ENCODE measurements at regions not wholly inside any gene's neighbourhood (a gene's known extent, or its start where the extent isn't known, plus 50 kb on each side); places are given as distances from the start of the nearest gene placed in this dataset.

DNA sequence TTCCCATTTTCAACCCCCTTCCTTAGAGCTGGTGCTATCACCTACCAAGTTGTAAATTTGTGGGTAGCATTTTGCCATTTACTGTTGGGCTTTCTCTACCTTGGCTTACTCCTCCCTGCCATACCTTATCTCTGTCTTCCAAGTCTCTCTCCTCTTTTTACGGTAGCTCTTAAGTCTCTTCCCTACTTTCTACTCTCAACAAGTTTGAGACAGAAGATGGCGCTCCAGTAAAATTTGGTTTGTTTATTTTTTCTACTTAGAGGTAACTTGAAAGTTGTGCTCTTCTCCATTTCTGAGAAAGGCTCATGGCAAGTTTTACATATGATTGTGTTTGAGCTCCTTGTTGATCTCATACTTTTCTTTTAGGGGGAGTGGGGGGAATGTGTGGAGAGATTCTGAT is 1508.1 kb downstream of the TECRL start:
- DNase-seq (ENCODE audit: low read depth, low spot score), result no peak

DNA sequence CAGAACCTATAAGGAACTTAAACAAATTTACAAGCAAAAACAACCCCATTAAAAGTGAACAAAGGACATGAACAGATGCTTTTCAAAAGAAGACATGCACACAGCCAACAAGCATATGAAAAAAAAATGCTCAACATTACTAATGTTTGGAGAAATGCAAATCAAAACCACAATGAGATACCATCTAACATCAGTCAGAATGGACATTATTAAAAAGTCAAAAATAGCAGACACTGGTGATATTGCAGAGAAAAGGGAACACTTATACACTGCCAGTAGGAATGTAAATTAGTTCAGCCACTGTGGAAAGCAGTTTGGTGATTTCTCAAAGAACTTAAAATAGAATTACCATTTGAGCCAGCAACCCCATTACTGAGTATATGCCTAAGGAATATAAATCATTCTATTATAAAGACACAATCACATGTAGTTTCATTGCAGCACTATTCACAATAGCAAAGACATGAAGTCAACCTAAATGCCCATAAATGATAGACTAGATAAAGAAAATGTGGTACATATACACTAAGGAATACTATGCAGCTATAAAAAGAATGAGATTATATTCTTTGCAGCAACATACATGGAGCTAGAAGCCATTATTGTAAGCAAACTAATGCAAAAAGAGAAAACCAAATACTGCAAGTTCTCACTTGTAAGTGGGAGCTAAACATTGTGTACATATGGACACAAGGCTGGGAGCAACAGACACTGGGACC is 1509.4 kb downstream of the TECRL start:
- DNase-seq (ENCODE audit: low read depth, low spot score), result no peak

DNA sequence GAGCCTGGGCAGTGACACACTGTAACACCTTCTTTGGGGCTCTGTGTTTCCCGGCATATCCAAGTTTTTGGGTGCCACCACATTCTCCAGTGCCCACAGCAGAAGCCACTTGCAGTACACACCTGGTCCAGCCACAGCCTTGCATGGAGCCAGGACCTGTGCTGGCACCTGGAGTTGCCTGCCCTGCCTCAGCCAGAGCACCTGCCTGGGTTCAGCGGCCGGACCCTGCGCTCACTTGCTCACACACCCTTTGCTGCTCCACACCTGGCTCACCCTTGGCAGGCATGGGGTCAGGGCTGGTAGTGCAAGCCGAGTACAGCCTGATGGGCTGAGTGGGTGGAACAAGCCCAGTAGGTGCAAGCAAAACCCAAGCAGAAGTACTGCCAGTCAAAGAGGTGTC is 1511.1 kb downstream of the TECRL start:
- no peak for DNase-seq (ENCODE audit: low read depth, low spot score)

DNA sequence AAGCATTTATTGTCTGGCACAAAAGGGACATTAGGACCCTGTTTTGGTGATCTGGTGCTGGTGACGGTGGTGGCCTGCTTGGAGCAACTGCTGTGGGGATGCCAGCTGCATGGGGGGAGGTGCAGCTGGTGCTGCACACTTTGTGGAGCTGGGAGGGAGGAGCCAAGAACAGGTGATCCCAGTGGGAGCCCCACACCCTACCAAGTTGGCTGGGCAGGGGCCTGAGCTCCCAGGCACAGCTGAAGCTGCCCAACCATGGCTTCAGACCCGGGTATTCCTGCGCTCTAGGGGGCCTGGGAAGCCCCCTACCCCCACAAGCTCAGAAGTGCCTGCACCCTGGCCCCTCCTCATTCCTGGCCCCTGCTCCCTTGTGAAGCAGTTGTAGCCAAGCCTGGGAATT is 1512.5 kb downstream of the TECRL start:
- no peak for DNase-seq (ENCODE audit: low read depth, low spot score)

DNA sequence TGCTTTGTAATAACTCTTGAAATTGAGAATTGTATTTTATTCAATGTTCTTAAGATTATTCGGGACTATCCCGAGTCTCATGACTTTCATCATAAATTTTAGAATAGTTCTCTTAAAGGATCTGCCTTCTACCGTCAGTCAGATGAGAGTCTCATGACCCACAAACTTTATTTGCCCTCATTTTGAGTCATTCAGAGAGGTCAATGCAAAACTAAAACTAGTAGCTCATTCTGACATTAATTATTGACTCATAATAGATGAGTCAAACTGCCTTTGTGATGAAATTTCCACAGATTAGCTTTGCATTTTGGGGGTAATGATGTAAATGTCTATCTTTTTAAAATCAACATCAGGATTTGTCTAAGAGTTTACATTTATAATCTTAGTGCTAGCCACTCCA is 1527.3 kb downstream of the TECRL start:
- no peak for DNase-seq (ENCODE audit: low read depth, low spot score)

DNA sequence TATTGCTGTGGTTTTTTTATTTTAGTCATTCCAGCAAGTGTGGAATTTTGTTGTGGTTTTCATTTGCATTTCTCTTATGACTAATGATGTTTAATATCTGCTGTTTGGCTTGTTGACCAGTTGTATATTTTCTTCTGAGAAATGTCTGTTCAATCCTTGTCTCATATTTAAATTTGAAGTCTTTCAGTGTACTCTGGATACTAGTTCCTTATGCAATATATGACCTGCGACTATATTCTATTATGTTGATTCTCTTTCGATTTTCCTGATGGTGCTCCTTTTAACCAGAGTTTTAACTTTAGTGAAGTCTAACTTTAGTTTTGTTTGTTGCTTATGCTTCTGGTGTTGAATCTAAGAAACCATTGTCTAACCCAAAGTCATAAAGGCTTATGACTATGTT is 1528.0 kb downstream of the TECRL start:
- DNase-seq (ENCODE audit: low read depth, low spot score), result no peak

DNA sequence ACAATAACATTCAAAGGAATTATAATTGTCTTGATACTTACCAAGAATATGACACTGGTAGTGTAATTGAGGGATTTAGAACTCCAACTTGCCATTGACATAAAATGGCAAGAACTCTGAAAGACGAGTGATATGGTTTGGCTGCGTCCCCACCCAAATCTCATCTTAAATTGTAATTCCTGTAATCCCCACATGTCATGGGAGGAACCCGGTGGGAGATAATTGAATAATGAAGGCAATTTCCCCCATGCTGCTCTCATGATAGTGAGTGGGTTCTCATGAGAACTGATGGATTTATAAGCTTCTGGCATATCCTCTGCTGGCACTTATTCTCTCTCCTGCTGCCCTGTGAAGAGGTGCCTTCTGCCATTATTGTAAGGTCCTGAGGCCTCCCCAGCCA is 1536.4 kb downstream of the TECRL start:
- DNase-seq (ENCODE audit: low read depth, low spot score), result no peak

DNA sequence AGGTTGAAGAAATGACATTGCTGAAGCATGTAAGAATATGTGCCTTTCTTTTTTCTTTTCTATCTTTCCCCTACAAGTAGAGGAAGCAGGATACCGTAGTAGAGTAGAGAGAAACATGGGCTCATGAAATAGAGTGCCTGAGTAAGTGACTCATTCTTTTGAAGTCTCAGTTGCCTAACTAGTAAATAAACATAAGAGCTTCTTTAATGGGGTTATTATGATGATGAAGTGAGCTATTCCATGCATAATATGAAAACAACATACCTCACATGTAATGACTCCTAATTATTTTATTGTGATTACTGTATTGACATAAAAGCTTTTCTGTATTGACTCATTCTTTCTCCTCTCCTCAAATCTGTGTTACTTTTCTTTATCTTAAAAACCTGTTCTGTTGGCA is 1538.2 kb downstream of the TECRL start:
- no peak for DNase-seq (ENCODE audit: low read depth, low spot score)

DNA sequence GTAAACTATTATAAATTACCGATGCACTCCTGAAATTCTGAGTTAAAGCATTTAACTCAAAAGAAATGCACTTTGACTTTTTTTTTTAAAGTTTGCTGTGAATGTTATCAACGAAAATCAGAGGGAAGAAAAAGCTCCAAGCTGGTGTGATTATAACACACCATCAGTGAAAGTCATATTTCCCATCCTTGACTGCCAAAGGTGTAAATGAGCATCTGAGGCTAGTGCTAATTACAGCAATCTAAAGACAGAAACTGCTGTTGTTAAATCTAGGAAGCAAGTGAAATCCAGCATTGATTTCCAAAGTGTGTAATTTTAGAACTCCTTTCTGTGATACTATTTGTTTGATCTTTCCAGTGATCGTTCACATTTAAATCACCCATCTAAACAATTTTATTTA is 1538.8 kb downstream of the TECRL start:
- no peak for DNase-seq (ENCODE audit: low read depth, low spot score)

DNA sequence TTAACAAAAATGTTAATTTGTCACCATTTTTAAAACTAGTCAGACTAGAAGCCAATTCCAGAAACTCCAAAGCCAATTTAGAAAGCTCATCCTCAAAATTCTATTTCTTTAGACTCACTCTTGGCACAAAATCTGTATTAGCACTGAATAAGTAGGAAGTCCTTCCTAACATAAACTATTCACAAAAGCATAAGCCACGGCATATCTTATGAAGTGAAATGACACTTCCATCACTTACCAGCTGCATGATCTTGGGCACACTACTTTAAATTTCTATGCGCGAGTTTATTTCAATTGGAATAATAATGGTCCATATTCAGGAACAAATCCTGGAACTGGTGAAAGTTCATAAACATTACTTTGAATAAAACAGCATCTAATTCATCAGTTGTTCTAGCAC is 1544.0 kb downstream of the TECRL start:
- no peak for DNase-seq (ENCODE audit: low read depth, low spot score)

DNA sequence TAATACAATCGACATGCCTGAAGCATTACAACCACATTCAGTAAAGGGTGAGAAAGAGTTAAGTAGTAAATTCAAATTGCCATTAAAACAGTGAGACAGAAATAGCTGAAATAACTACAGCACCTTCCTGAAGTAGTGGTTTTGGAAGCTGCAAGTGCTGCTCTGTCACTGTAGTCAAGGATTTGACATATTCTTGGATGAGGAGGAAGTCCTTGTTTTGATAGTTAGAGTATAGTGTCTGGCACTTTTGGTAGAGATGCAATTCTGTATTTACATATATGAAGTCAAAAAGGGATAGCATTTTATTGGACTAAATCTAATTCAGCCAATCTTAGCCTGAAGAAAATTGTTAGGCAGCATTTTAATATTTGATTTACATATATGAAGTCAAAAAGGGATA is 1559.6 kb downstream of the TECRL start:
- no peak for DNase-seq (ENCODE audit: low read depth, low spot score)

DNA sequence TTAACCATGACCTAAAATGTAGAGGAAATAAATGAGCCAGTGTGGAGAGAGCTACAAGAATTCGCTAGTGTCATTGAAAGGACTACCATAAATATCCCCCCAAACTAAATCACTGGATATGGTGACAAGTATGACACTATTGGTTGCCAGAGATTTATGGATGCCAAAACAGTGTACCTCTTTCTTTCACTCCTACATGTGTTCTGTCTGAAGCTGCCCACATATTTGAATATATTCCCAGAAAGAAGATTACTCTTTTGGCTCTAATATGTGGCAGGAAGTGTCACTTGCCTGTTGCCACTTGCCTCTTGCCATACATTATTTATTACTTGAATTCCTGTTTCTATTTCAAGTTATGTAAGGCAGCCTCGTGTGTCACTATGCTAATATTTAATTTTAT is 1573.6 kb downstream of the TECRL start:
- DNase-seq (ENCODE audit: low read depth, low spot score), result no peak

DNA sequence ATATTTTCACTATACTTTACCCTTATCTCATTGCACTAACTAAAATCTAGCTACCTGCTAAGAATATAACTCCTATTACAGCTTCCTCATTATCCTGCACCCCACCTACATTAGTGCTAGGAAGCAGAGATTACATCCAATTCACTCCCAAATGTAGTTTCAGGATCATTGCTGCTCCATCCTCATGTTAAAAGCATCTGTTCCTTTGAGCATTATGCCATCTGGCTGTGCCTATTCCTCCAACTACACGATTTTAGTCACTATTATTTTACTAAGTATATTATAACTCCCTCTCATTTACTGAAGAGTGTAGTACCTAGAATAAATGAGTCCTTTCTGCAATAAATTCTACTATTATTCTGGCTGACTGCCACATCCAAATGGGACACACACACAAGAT is 1586.9 kb downstream of the TECRL start:
- DNase-seq (ENCODE audit: low read depth, low spot score), result no peak

DNA sequence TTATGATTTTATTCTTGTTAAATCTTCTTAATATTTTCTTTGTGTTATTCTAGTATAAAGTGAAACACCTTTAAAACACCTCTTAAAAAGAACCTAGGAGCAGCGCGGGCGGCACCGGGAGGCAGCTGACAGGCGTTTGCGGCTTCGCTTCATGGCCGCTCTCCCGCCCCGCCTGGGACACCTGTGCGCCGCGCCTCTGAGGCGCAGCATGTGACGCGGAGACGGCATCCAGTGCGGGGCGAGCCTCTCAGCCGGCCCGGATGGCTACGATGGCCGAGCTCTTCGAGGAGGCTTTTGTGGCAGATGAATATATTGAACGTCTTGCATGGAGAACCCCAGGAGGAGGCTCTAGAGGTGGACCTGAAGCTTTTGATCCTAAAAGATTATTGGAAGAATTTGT is 1592.7 kb downstream of the TECRL start:
- DNase-seq (ENCODE audit: low read depth, low spot score), result no peak

DNA sequence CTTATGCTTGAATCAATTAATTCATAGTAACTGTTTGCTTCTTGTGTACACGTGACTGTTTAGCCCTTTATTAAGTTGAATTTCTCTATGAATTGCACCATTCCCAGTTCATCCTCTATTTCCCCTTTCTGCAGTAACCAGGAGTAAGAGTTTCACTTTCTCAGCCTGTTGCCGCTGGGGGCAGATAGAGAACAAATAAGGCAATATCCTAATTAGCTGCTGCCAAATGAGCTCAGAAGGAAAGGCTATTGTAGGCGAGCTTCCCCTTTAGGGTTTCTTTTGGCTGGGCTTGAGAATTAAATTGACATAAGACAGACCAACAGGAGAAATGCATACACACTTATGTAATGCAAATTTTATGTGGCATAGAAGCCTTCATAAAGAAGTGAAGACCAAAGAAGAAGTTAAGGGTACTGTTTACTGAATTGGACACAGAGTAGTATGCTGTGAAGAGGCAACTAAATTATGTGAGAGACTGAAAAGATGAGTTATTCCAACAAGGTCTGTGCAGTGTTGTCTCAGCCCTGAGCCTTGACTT is 1594.7 kb downstream of the TECRL start:
- DNase-seq (ENCODE audit: low read depth, low spot score), result no peak

DNA sequence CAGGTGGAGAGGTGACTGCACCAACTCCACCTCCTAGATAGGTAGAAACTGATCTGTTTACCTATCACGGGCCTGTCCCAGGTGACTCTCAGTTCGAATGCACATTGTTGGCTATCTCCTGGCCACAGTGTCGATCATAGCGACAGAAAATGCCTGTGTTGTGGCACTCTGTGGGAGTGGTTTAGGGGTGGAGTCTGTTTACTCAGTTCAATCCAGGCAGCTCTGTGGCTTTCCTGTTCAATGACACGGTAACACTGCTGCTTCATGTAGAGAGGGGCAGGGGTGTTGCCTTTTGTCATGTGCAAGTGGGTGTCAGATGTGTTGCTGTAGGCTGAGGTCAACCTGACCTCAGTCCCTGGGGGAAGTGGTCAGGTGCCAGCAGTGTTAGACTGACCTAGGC is 1602.4 kb downstream of the TECRL start:
- no peak for DNase-seq (ENCODE audit: low read depth, low spot score)

DNA sequence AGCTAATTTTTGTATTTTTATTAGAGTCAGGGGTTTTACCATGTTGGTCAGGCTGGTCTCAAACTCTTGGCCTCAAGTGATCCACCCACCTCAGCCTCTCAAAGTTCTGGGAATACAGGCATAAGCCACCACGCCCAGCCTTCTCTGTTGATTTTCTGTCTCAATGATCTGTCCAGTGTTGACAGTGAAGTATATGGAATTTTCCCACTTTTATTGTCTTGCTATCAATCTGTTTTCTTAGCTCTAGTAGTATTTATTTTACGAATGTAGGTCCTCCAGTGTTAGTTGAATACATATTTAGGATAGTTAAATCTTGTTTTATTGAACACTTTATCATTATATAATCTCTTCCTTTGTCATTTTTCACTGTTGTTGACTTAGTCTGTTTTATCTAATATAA is 1603.9 kb downstream of the ADGRL3 start:
- no peak for DNase-seq (ENCODE audit: low read depth, low spot score)

DNA sequence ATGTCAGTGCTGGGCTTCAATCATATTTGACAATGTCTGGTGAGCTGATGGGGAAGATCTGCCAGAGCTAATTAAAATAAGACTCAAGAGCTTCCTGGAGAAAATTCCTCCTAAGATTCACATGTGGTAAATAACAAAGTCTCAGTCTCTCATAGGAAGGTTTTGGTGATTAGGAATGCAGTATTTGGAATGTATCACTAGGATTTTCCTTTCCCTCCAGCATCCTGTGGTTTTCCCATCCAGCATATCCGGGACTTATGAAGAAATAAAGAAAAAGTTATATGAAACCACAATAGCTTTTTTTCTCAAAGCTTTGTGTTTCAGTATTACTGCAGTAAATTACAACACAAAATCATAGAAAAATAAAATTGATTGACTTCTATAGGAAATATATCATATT is 1597.1 kb downstream of the ADGRL3 start:
- DNase-seq (ENCODE audit: low read depth, low spot score), result no peak

DNA sequence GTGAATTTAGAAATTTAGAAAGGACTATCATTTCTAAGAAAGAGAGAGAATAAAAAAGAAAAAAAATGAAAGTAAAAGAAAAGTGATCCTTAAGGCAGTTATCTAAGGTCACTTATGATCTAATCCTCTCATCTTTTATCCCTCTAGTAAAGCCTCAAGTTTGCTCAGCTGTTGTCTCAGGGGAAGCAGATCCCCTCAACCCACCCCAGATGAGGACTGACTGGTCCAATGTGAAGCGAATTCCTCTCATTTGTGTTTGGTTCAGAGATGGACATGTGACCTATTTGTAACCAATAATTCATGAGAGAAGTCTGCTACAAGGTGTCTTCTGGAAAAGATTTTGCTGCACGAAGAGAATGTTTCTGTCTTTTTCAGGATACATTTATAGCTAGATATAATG is 1591.3 kb downstream of the ADGRL3 start:
- no peak for DNase-seq (ENCODE audit: low read depth, low spot score)

DNA sequence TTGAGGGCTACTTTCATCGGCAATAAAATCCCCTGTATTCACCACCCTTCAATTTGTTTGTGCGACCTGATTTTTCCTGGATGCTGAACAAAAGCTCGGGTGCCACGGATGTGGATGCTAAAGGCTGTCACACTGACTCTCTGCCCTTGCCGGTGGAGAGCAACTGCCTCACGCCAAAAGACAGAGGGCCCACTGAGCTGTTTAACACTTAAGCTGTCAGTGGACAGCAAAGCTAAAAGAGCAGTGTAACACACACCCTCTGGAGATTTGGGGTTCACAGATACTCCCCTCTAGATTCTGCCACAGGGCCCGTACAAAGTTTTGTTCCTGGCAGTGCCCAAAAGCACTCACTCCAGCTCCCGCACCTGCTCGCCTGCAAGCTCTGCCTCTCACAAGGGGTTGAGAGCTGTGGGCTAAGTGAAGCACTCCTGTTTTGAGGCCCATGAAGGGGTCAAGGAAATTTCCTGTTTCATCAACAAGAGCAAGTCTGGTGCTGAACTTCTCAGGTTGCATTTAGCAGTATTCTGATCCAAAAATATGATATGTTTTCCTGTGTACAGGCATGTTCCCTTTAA is 1571.9 kb downstream of the ADGRL3 start:
- no peak for DNase-seq (ENCODE audit: low read depth, low spot score)

DNA sequence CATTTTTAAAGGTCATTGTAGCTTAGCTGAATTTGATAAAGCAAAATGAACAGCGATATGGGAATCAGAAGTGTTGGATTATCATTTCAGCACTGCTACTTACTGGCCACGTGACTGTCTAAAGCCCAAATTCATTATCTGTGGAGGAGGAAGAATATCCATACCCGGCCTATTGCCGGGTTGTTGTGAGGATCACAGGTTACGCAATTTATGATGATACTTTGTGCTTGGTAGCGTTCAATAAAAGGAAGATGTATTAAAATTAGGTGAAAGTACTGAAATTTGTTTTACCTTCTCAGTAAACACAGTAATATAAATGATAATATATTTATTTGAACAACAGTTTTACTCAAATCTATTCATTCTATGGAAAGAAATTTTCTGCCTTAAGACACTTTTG is 1540.2 kb downstream of the ADGRL3 start:
- DNase-seq (ENCODE audit: low read depth, low spot score), result no peak

DNA sequence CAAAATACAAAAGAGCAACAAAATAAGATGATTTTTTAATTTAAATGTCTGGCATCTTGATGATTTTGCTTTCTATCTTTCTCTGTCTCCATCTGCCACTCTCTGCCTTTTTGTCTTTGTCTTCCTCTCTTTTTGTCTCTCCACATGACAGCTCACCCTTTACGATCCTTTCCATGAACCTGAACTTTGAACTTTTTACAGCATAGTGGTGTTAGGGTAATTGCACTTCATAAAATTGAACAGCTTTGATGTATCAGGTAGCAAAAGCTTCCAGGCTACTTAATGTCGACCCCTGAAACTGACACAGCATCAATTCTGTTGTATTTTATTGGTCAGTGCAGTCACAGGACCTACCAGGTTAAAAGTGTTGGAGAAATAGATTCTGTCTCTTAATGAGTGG is 1517.0 kb downstream of the ADGRL3 start:
- no peak for DNase-seq (ENCODE audit: low read depth, low spot score)

DNA sequence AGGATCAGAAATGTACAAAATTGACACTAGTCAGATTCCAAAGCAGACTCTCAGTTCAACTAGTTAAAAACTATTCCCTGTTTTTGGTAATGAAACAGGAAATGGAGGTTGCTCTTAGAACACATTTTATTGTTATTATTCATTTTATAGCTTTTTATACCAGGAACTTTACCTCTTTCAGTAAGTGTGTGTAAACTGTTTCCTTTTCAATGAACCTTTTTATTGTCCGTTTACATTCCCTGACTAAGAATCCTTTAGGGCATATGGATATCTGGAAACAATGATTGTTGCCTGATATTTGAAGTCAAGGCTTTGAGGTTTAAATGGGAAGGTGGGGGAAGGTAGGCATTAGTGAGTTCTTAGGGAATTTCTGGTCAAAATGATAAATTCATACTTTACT is 1511.4 kb downstream of the ADGRL3 start:
- no peak for DNase-seq (ENCODE audit: low read depth, low spot score)

Data from pulmonary artery endothelial cell (primary cell).